Stimulated activated CD8-positive, alpha-beta memory T cell treated with anti-CD3 and anti-CD28 coated beads, Interleukin-4, amount 100 ng/mL, for 48 hours (primary cell): ENCODE measurements at regions not wholly inside any gene's neighbourhood (a gene's known extent, or its start where the extent isn't known, plus 50 kb on each side); places are given as distances from the start of the nearest gene placed in this dataset.

ENCODE experiments used
- DNase-seq: peaks from one replicate; pipeline ENCODE4 v3.0.0-alpha.2; 2020

DNA sequence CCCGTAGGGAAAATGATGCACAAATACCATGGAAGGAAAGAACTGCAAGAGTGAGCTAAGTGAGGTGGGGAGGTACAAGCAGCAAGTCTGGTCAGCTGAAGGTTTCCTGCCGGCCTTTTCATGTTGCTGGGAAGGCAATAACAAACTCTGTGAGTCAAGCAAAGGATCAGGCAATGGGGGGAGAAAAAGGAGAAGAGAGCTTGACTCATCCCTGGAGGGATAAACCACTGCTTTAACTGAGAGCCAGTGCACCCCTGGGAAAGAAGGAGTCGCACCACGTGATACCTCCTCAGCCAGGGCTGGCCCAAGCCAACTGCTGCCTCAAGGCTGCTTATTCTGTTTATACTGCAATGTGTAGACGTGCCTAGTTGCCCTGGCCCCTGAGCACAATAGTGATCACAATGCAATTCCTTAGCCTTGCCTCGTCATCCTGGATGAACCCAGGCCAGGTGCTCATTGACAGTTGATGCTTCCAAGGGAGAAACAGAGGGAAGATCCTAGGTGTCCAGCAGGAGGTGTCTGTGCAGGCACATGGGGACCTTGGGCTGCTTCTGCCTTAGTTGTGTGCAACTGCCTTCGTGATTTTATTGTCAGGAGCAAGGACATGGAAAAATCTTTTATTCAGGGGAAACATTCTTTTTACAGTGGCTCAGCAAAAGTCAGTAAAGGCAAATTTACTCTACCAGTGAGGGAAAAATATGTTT is 203.0 kb upstream of the TUT7 start:
- DNase-seq = no peak

DNA sequence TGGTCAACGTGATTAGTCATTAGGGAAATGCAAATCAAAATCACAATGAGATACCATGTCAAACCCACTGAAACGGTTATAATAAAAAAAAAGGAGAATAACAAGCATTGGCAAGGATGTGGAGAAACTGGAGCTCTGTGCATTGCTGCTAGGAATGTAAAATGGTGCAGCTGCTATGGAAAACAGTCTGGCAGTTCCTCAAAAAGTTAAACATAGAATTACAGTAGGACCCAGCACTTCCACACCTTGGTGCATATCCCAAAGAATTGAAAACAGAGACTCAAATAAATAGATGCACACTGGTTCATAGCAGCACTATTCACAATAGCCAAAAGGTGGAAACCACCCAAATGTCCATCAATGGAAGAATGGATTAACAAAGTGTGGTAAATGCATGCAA is 201.5 kb upstream of the TUT7 start:
- no peak for DNase-seq

DNA sequence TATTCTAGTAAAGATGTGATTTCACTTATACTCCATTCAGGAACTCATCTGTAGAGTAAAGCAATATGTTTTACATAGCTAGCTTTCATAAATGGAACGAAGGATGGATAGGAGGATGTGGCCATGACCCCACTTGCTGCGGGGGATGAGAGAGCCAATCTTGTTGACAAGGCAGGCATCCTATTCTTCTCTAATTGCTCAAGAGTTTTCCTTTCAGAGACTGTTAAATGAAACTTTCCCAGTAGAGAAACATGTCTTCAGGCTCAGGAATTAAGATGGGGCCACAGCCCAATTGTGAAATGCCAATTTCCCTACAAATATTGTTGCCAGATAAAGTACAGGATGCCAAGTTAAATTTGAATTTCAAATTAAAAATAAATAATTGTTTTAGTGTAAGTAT is 196.2 kb upstream of the TUT7 start:
- no peak for DNase-seq

DNA sequence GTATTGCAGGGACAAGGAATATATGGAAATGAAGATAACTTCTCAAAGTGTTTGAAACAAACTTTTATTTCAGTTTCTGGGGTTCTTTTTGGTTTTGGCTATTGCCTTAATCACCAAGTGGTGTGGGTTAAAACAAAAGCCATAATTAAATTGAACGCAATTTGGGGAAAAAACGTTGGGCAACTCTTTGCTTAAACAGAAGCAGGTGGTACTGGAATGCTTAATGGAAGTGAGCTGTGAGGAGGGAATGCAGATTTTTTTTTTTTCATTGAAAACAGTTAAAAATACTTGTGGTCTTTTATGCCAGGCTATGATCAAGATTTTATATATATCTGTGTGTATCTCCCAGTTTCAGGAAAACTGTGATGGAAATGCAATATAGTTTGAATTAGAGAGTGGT is 195.7 kb upstream of the TUT7 start:
- DNase-seq = no peak

DNA sequence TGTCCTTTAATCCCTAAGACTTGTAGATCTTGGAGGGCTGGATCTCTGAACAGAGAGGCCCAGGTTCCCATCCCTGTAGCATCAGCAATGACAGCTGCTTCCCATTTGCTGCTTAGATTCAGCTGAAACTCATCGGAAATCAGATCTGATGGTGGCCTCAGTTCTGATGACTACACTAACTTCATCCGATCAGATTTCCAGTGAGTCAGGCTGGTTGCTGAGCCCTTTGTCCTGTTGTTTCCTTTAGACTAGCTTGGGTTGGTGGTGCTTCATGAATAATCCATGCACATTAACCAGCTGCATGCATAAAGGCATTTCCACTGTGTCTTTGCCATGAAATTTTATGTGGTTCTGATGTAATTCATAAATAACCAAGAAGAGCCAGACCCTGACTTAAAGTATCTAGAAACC is 195.2 kb upstream of the TUT7 start:
- DNase-seq = no peak

DNA sequence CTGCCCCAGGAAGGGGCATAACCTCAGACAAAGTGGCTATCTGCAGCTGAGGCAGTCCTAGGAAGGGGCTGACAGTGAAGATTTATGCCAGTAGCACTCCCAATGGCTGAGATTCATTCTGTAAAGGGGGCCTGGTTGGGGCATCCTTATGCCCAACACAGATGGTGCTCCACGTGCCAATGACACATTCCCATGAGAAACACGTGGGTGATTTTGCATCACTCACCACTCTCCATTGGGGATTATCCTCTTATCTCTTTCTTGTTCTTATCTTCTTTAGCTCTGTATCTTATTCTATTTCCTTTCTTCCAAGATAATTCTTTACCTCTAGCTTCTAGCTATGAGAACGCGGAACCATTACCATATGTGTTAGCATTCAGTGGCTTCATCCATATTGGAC is 194.0 kb upstream of the TUT7 start:
- no peak for DNase-seq

DNA sequence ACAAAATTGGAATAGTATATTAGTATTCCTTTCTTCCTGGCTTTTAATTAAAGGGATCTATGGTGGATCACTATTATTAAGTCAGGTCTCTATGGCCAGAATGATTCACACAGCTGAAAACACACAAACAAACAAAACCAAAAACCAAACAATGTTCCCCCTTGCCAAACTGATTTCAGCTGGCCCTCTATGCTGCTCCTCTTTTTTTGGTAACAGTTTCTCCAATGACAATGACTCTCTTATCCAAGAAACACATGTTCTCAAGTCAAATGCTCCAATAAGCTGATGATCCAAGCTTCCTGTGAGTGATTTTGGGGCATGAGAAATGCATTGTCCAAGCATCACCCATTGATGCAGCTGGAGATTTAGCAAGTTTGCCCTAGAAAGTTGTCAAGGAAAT is 193.4 kb upstream of the TUT7 start:
- DNase-seq = no peak

DNA sequence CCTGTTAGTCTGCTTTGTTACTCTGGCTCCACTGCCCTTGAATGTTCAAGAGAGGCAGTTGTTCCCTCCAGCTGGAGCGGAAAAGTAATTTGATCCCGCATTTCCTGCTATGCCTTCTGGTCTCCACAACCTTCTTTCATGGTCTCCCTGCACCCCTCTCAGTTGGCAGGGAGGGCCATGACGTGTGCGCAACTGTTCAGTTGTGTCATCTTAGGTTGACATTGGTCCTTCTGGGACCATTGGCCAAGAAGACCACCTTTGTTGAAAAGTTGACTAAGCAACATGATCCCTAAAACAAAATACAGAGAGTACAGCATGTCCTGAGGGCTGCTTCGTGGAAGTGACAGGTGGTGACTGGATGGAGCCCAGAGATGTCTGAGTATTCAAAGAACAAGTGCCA is 192.5 kb upstream of the TUT7 start:
- no peak for DNase-seq

DNA sequence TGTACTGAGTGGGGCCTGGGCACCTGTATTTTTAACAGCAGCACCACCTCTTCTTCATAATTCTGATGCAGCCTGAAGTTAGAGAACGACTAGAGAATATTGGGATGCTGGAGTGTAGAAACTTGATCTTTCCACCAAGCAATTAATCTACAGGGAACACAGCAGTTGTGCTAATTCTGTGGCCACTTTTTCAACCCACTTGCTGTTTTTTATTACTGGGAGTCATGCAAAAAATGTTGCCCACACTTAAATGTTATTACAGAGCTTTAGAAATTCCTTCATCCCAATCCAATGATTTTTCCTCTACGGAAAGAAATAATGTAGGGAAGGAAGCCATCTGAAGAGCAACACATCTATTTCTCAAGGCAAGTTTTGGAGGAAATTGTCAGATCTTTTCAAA is 190.9 kb upstream of the TUT7 start:
- no peak for DNase-seq

DNA sequence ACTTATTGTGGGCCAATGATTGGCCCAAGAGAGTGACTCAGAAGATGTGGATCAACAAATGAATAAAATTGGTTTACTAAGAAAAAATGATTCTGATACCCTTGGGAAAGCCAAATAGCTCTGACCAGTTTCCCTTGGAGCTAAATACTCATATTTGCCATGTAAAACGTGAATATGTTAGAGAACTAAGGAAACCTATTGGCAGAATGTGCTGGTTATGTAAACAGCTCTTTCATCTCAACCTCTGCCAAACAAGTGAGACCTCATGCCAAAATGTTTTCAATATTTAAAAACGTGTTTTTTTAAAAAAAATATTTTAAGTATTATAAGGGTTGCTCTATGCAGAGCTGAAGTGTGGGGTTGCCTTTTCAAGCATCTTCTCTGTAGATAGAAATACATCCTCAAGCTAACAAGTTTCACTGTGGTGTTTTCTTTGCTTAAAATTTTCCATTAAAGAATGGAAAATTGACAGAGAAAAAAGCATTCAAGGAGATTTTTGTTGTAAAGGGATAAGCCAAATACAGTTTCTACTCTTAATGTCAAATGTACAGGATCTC is 186.9 kb upstream of the TUT7 start:
- no peak for DNase-seq

DNA sequence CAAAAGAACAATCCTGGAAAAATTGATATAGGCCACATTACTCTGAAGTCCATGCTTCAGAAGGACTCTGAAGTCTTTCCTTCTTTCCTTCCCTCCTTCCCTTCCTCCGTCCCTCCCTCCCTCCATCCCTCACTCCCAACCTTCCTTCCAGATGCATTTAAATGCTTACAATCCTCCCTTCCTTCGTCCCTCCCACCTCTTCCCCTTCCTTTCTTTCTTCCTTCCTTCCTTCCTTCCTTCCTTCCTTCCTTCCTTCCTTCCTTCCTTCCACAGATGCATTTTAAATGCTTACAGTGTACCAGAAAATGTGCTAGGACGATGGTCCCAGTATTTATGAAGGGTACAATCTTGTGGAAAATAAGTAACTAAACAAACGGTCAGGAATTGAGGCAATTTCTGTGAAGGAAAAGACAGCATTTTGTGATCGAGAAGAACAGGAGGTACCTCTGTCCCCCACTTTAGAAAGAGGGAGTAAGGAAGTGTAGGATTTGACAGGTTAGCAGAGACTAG is 181.3 kb upstream of the TUT7 start:
- DNase-seq = no peak

DNA sequence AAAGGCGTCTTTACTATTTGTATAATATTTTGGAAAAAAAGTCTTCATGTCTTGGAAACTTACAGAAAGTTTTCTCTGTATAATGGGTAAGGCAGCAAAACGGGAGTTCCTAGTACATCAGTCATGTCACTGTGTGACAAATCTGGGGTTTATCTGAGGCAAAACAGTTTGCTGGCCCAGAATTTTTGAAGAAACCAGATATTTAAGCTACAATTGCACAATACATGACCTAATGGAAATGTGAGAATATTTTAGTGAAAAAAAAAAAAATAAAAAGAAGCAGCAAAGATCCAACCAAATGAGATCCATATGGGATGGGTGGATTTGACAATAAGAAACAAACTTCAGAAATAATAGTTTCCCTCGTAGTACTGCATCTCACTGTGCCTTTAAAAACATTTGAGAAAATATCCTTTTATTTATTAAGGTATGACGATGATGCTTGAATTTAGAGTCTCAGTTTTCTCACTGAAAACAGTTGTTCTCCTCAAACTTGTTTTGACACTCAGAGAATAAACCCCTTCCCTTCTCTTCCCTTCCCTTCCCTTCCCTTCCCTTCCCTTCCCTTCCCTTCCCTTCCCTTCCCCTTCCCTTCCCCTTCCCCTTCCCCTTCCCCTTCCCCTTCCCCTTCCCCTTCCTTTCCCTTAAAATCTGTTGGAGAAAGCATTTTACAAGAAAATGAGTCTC is 180.5 kb upstream of the TUT7 start:
- no peak for DNase-seq

DNA sequence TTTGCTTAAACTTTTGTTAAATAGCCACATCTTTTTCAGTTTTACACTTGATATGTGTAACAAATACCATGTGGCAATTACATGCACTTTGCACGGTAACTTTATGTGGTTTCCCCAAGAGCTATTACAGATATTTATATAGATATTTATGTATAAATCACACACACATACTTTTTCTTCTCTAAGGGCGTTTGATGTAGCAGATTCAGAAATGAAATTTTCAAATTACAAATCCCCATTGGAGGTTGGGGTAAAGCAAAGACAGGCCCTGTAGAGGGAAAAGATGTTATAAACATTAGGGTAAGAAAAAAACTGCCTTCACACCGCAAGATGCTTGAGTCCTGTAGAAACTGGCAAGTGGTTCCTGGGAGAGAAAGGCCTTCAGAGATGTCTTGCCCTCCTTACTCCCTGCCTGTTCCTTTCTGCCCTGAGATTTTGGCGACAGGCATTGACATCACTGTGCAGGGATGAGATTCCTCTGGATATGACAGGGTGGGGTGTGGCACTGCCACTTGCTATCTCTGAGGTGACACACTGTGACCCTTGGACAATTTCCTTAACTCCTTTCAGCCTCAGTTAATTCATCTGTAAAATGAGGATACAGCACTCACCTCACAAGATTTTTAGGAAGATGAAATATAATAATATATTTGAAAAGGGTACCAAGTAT is 177.9 kb upstream of the TUT7 start:
- DNase-seq = no peak

DNA sequence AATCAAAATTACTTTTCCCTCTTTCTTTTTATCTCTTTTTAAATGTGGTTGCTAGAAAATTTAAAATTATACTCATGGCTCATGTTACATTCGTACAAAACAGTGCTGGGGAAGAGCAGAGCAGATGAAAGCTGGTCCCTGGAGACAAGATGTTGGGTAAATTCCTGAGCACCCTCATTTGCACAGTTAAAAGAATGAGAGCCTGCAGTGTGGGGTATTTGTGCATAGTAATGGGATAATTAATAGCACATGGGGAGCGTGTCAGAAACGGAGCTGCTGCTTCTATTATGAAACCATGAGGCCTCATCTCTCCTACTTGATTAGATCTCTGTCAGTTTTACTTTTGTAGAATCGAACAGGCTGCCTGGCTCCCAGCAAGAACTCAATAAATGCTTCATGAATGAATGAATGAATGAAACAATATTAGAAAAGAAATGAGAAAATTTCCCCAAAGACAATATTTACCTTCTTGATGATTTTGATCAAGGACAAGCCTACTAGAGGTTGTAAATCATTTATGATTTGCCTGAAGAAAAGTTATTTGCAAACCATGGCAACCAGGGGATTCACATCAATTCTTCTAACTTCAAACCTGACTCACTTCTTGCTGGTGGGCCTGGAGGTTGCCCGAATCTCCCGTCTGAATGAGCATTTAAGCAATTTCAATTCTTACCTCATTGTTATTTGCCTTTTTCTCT is 177.2 kb upstream of the TUT7 start:
- DNase-seq = no peak

DNA sequence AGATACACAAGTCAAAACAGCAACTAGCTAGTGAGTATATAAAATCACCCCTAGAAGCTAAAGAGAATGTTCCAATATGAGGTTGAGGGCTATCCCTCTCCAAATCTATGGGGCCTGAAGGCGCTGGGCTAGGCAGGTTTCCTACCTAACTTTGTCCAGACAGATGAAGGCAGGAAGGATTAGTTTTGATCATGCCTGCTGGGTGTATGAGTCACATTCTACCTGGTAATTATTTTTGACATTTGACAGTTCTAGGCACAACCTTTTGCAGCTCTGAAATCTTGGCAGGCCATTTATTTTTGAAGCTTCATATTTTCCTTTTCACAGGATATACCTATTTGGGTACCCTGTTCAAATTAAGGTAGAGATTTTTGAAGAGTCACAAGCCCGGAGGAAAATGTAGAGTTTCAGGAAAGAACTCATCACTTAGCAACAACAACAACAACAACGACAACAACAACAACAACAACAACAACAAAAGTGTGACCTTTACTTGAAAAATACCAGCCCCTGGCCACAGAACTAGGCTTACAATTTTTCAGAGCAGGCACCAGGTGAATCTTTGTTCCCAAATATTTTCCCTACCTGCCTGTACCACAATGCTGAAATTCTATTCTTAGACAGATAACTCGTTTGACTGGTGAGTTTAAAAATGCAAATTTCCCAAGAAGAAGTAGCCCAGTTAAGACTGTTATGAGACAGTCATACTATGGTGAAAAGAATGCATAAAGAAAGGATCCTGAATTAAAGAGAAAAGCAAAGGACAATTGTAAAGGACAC is 175.5 kb upstream of the TUT7 start:
- no peak for DNase-seq

DNA sequence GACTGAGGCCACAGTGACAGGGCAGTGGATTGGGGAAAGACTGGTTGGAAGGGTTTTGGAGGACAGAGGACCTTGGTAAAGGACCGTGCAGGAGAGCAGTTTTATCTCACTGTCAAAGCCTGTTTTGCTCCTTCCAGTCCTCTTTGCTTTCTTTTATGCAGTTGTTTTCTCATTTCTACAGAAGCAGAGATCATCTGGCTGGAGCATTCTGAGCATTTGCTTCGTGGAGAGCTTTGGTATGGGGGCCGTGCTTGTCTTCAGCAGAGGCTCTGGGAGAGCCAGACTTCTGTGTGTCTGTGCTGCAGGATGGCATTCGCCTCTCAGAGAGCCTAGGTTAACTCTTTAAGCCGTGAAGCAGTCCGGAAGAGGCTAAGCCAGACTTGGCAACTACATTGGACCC is 171.8 kb upstream of the TUT7 start:
- DNase-seq = no peak

DNA sequence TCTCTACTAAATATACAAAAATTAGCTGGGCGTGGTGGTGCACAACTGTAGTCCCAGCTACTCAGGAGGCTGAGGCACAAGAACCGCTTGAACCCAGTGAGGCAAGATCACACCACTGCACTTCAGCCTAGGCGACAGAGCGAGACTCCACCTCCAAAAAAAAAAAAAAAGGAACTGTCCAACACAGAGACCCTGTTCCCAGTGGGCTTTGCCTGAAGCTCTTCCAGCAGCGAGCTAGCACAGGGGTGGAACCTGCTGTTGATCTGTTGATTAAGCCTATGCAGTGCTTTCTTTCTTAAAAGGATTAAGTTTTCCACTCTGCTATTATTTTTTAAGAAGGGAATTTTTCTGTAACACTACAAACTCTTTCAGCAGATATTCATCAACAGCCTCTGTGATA is 171.0 kb upstream of the TUT7 start:
- DNase-seq = no peak

DNA sequence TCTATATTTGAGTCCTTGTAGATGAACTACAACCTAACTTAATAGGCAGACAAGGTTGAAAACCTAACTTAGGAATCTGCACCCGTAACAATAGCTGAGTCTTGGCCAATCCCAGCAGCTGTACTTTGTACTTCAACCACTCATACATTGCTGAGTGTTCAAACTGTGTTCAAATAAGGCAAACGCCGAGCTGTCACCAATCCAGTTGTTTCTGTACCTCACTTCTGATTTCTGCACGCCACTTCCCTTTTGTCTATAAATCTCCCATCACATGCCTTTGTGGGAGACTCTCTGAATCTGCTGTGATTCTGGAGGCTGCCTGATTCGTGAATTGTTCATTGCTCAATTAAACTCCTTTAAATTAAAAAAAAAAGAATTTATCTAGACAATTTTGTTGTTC is 167.8 kb upstream of the TUT7 start:
- DNase-seq = no peak

DNA sequence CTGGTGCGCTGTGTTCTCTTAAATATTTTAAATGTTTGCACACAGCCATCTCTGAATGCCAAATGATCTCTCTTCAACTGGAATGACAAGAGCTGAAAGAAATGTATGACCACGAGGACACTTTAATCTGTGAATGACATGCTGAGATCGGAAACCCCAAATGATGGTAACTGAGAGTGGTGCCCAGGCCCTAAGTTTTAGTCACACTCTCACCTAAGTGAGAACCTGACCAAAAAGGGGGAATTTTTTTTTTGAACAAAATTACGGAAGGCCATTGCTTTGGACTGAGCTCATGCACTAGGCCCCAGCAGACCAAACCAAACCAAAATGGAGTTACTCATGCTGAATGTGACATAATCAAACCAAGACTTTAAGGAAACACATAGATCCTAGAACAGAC is 167.1 kb upstream of the TUT7 start:
- DNase-seq = no peak

DNA sequence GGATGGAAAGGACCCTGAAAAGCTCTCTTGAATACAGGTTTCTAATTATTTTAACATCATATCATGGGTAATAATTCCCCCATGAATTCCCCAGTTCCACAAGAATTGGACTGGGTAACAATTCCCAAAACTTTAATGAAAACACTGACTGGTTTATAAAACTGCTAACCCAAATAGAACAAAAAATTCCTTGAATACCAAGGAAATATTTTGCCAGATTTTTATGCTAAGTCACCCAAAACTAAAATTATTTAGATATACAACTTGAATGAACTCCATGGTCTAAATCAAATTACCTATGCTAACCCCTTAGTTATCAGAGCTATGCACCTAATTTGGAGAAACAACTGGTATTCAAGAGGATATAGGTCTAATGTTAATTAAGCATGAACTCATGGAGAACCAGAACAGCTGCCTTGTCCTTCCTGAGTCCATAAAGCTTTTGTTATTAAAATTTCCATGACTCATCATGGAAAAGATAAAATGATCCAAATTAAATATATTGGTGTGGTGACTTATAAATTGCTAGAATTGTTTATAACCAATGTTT is 164.9 kb upstream of the TUT7 start:
- no peak for DNase-seq

DNA sequence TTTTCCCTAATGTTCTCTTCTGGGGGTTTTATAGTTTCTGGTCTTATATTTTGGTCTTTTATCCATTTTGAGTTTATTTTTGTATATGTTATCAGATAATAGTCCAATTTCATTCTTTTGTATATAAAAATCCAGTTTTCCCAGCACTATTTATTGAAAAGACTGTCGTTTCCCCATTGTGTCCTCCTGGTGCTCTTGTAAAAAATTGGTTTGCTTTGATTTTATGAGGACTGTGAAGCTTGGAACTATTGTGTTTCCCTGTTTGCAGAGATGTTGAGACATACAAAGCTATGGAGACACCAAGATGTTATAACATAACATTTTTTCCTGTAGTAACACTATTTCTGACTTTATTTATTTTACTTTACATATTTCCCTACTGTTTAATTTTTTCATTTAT is 163.3 kb upstream of the TUT7 start:
- no peak for DNase-seq

DNA sequence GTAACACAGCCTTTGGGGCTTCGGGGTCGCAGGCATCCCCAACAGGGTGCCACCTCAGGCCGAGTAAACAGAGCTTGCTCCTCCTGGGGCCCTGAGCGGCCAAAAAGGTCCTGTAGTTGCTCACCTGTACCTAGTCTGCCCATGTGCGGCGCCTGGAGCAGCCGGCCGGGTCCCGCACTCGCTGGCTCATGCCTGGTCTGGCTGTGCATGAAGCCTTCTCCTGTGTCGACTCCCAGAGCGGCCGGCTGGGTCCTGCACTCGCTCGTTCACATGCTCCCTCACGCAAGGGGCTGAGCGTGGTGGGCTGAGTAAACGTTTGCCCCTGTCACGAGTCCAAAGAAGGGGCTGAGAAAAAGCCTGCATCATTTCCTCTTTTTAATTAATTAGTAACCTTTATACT is 162.4 kb upstream of the TUT7 start:
- no peak for DNase-seq
